ENCODE measurements at regions not wholly inside any gene's neighbourhood (a gene's known extent, or its start where the extent isn't known, plus 50 kb on each side); places are given as distances from the start of the nearest gene placed in this dataset.

GRCh38 chr13:109500146-109500773 is 286.1 kb downstream of the IRS2 start:
- no peak for DNase-seq

- DNase-seq, result no peak
These were observed 288.5 kb downstream of the IRS2 start for GRCh38 chr13:109497917-109498316.

- DNase-seq, result no peak
These were observed 290.2 kb downstream of the IRS2 start for GRCh38 chr13:109496216-109496615.

GRCh38 chr13:109494925-109495369 is 291.4 kb downstream of the IRS2 start:
- DNase-seq, result no peak

- no peak for DNase-seq
These were observed 301.1 kb downstream of the IRS2 start for GRCh38 chr13:109485136-109485794.

- no peak for DNase-seq
These were observed 303.1 kb downstream of the IRS2 start for GRCh38 chr13:109483284-109483683.

- DNase-seq, result no peak
These were observed 305.3 kb downstream of the IRS2 start for GRCh38 chr13:109481040-109481439.

GRCh38 chr13:109480011-109480955 is 306.1 kb downstream of the IRS2 start:
- DNase-seq, result no peak

GRCh38 chr13:109479534-109479933 is 306.8 kb downstream of the IRS2 start:
- no peak for DNase-seq

- no peak for DNase-seq
These were observed 310.4 kb downstream of the IRS2 start for GRCh38 chr13:109476001-109476400.

- DNase-seq, result no peak
These were observed 318.3 kb downstream of the IRS2 start for GRCh38 chr13:109468123-109468522.

GRCh38 chr13:109465148-109465547 is 321.2 kb downstream of the IRS2 start:
- DNase-seq, result no peak

- no peak for DNase-seq
These were observed 332.0 kb downstream of the IRS2 start for GRCh38 chr13:109454167-109454917.

GRCh38 chr13:109451726-109452125 is 334.7 kb downstream of the IRS2 start:
- DNase-seq, result no peak

- no peak for DNase-seq
These were observed 337.8 kb downstream of the IRS2 start for GRCh38 chr13:109448629-109449028.

GRCh38 chr13:109447667-109448066 is 338.7 kb downstream of the IRS2 start:
- DNase-seq, result no peak

- DNase-seq, result no peak
These were observed 346.1 kb downstream of the IRS2 start for GRCh38 chr13:109440320-109440719.

GRCh38 chr13:109439813-109440212 is 346.6 kb downstream of the IRS2 start:
- DNase-seq, result no peak

- DNase-seq, result no peak
These were observed 349.5 kb downstream of the IRS2 start for GRCh38 chr13:109436841-109437240.

- DNase-seq, result no peak
These were observed 350.2 kb downstream of the IRS2 start for GRCh38 chr13:109436055-109436622.

GRCh38 chr13:109431217-109431616 is 355.2 kb downstream of the IRS2 start:
- no peak for DNase-seq

GRCh38 chr13:109428146-109428545 is 358.2 kb downstream of the IRS2 start:
- DNase-seq, result no peak
